Omental fat pad (tissue), 3 donors: ENCODE measurements at regions not wholly inside any gene's neighbourhood (a gene's known extent, or its start where the extent isn't known, plus 50 kb on each side); places are given as distances from the start of the nearest gene placed in this dataset.

Experiments used
- ATAC-seq: fragments of 150-250 bp; one replicate; pipeline ENCODE4 v1.9.1; 2016; ENCODE audit warnings: mild to moderate bottlenecking, moderate library complexity; ENCODE audit not compliant: low FRiP score
- DNase-seq: peaks from one replicate; pipeline ENCODE4 v3.0.0-alpha.2; 2019; ENCODE audit warnings: low spot score
- CTCF ChIP-seq, 3 donors: fragments of 450-650 bp; IDR thresholded peaks; one replicate each; pipeline ENCODE4 v1.5.1; 2016 to 2017; ENCODE audit warnings: antibody characterized with exemption in 3 of 3, mild to moderate bottlenecking in 3 of 3, moderate library complexity in 2 of 3

DNA sequence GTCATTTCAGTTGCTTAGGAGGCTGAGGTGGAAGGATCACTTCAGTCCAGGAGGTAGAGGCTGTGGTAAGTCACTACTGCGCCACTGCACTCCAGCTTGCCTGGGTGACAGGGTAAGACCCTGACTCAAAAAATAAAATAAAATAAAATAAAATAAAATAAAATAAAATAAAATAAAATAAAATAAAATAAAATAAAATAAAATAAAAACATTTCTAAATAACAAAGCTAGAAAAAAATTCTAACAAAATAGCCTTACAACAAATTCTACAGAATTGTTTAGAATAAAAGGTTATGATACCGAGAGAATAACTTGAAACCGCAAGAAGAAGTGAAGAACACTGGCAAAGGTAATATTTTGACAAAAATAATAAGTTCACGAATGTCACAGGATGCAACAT is 794.3 kb downstream of the NR2F2 start:
- TF ChIP-seq CTCF (IDR thresholded peaks at IDR 0.05) = no peak
- DNase-seq = no peak
- no peak for ATAC-seq

DNA sequence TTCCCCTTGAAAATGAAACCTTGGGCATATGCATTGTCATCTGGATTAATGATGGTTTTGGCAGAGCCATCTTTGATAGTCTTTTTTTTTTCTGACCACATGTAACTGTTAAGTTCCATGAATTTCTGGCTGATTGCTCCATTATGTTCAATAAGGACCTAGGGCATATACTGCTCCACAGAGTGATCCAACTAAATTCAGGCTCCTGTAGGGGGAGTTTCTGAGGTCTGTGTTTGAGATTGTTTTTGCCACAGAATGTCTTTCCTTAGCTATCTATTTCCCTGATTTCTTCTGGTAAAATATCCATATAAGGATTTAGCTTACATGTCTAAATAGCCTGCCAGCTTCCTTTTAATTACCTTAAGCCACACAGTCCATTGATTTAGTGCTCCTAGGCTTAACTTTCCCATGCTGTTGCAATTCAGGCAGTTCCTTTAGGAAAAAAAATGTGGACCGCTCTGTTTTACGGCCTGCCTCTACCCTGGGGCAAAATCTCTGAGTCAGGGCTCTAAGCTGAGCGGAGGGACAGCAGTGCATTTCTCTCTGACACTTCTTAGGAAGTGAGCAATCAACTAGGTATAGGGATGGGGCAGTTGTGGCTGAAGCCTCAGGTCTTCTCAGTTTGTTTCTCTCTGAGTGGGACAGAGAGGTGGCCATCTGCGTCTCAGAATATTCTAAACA is 796.2 kb downstream of the NR2F2 start:
- ATAC-seq = no peak
- no peak for DNase-seq
- TF ChIP-seq CTCF (IDR thresholded peaks at IDR 0.05) = no peak

GRCh38 chr15:97129674-97130073 is 799.2 kb downstream of the NR2F2 start:
- DNase-seq (no peak), ATAC-seq (no peak)
- no peak for TF ChIP-seq CTCF (IDR thresholded peaks at IDR 0.05)

DNA sequence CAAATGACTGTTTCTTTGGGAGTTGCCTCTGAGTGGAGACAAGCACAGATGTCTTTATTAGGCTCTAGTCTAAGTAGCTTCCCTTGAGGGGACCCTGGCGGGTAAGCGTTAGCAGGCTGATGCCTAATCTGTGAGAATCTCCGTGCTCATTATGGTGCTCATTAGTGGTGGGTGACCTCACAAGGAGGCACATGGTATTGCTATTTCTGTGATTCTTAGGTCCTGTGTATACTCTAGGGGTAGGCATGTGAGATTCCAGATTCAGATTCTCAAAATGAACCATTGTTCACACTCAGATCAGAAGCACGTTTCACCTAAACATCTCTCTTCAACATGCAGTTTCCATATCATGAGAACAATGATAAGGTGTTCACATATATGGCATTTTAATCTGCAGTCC is 809.7 kb downstream of the NR2F2 start:
- ATAC-seq = no peak
- no peak for DNase-seq
- no peak for TF ChIP-seq CTCF (IDR thresholded peaks at IDR 0.05)

DNA sequence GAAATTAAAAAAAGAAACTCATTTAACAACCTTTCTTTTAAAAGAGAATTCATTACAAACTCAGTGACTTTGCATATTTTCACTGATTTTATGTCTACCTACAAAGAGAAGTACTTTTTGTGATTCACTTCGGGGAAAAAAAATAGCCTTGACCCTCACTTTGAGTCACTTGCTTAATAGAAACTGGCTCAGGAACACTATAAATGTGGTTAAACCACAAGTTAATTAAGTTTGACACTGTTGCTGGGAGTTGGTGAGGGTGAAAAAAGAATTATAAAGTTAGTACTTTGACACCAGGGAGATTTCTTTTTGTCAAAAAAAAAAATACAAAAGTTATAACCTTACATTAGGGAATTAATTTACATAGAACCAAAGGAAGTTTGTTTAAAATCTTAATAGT is 810.9 kb downstream of the NR2F2 start:
- DNase-seq = no peak
- no peak for ATAC-seq
- no peak for TF ChIP-seq CTCF (IDR thresholded peaks at IDR 0.05)

DNA sequence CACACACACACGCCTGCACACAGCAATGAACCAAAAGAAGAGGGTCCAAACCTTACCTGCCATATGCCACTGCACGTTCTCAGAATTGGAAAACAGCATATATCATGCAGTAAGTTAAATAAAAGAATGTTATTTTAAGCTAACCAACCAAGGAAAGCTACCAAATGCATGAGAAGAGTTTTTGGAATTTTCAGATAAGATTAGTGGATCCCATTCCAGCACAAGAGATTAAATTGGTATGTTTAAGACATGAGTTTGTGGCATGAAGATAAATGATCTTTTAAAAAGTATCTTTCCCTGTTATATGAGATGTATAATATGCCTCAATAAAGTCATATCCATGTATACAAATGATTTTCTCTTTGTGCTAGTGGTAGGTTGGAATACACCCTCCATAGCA is 811.4 kb downstream of the NR2F2 start:
- DNase-seq (no peak), ATAC-seq (no peak)
- no peak for TF ChIP-seq CTCF (IDR thresholded peaks at IDR 0.05)

DNA sequence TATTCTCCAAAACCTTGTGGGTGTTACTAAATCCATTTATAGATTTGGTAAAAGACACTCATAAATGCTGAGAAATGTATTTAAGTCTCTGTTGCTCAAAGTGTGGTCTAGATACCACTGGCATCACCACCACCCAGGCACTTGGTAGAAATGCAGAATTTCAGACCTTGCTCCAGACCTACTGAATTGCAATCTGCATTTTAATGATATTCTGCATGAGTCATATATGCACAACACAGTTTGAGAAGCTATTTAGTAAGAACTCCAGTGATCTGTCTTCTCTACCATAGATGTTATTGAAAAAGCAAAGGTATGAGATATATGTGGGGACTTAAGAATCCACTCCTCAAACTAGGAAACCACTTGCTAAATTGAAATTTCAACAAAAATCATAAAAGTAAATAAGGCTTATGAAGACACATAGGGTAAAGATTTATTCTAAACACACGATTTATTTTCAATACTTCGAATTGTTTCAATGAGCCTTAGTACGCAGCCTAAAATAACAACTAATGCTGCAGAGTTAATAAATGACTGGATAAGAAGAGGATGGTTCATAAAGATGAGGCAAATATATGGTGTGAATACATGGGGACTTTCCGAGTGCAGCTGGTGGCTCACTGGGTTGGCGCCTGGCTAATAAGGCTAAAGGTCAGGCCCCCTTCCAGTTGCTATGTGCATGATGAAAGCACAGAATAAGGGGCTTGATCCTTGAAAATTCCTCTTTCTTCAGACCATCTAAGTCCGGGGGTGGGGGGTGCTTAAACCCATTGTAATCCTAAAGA is 813.3 kb downstream of the NR2F2 start:
- TF ChIP-seq CTCF (IDR thresholded peaks at IDR 0.05) = no peak
- no peak for ATAC-seq
- DNase-seq = no peak
